GM21619 (cell line): ENCODE measurements at regions not wholly inside any gene's neighbourhood (a gene's known extent, or its start where the extent isn't known, plus 50 kb on each side); places are given as distances from the start of the nearest gene placed in this dataset.
"Not testable (repeated sequence)": the region's sequence is repeated elsewhere in the genome, so short reads cannot be mapped to it uniquely, and the experiment has no call there.

Source experiments
- ATAC-seq: cut with Tn5 transposase; IDR thresholded peaks from one replicate; pipeline ENCODE4 v1.9.1; 2021; ENCODE audit not compliant: unreplicated experiment

GRCh38 chr20:26373066-26373465 is 676.4 kb upstream of the ZNF337 start:
- ATAC-seq = not testable (repeated sequence)

- ATAC-seq = no peak
Measured at GRCh38 chr20:26354511-26354910, 657.9 kb upstream of the ZNF337 start.

- ATAC-seq = no peak
Measured at GRCh38 chr20:26347396-26347795, 650.7 kb upstream of the ZNF337 start.

DNA sequence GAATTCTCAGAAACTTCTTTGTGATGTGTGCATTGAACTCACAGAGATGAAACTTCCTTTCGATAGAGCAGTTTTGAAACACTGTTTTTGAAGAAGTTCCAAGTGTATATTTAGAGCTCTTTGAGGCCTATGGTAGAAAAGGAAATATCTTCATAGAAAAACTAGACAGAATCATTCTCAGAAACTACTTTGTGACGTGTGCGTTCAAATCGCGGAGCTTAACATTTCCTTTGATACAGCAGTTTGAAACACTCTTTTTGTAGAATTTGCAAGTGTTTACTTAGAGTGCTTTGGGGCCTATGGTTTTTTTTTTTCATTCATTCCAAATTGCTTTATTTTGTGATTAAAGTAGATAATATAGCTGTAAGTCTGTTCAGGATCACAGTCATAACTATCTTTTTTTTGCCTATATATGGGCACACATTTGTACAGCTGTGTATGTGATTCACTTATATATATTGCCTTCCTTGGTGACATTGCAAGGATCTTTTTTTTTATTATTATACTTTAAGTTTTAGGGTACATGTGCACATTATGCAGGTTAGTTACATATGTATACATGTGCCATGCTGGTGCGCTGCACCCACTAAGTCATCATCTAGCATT is 643.9 kb upstream of the ZNF337 start:
- ATAC-seq = not testable (repeated sequence)

DNA sequence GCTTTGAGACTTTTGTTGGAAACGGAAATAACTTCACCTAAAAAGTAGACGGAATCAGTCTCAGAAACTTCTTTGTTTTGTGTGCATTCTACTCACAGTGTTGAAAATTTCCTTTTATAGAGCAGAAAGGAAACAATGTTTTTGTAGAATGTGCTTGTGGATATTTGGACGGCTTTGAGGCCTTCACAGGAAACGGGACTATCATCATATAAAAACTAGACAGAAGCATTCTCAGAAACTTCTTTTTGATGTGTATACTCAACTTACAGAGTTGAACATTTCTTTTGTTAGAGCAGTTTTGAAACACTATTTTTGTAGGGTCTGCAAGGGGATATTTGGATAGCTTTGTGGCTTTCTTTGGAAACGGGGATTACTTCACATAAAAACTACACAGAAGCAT is 627.5 kb upstream of the ZNF337 start:
- ATAC-seq = no peak

DNA sequence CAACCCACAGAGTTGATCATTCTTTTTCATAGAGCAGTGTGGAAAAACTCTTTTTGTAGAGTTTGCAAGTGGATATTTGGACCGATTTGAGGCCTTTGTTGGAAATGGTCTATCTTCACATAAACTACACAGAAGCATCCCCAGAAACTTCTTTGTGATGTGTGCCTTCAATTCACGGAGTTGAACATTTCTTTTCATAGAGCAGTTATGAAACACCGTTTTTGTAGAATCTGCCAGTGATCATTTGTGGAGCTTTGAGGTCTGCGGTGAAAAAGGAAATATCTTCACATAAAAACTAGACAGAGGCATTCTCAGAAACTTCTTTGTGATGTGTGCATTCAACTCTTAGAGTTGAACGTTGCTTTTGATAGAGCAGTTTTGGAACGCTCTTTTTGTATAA is 618.4 kb upstream of the ZNF337 start:
- no peak for ATAC-seq

GRCh38 chr20:26309720-26310119 is 613.1 kb upstream of the ZNF337 start:
- ATAC-seq = not testable (repeated sequence)

- no peak for ATAC-seq
Measured at GRCh38 chr20:26308961-26309360, 612.3 kb upstream of the ZNF337 start.

GRCh38 chr20:26295006-26295405 is 598.4 kb upstream of the ZNF337 start:
- no peak for ATAC-seq

DNA sequence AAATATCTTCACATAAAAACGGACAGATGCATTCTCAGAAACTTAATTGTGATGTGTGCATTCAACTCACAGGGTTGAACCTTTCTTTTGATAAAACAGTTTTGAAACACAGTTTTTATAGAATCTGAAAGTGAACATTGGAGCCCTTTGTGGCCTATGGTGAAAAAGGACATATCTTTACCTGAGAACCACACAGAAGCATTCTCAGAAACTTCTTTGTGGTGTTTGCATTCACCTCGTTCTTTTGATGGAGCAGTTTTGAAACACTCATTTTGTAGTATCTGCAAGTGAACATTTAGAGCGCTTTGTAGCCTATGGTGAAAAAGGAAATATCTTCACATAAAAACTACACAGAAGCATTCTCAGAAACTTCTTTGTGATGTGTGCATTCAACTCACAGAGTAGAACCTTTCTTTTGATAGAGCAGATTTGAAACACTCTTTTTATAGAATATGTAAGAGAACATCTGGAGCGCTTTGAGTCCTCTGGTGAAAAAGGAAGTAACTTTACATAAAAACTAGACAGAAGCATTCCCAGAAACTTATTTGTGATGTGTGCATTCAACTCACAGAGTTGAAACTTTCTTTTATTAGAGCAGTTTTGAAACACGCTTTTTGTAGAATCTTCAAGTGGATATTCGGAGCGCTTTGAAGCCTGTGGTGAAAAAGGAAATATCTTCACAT is 591.9 kb upstream of the ZNF337 start:
- ATAC-seq = not testable (repeated sequence)

DNA sequence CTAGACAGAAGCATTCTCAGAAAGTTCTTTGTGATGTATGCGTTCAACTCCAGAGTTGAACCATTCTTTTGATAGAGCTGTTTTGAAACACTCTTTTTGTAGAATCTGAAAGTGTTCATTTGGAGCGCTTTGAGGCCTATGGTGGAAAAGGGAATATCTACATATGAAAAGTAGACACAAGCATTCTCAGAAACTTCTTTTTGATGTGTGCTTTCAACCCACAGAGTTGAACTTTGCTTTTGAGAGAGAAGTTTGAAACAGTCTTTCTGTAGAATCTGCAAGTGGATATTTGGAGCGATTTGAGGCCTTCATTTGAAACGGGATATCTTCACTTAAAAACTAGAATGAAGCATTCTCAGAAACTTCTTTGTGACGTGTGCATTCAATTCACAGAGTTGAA is 582.6 kb upstream of the ZNF337 start:
- ATAC-seq = no peak

DNA sequence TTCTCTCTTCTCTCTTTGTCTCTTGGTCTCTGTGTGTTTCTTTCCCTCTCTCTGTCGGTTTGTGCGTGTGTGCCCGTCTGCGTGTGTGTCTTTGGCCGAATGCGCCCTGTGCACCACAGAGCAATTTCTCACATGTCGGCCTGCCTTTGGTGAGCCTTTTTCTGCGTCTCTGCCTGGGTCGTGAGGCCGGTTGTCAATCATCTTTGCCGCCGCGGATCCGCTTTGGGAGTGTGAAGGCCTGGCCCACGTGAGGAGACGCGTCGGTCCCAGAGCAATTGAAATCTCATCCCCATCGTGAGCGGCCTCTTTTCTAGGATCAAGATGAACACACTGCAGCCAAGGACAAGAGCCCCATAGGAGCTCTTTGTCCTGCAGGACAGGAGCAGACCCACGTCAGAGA is 580.7 kb upstream of the ZNF337 start:
- ATAC-seq = no peak

DNA sequence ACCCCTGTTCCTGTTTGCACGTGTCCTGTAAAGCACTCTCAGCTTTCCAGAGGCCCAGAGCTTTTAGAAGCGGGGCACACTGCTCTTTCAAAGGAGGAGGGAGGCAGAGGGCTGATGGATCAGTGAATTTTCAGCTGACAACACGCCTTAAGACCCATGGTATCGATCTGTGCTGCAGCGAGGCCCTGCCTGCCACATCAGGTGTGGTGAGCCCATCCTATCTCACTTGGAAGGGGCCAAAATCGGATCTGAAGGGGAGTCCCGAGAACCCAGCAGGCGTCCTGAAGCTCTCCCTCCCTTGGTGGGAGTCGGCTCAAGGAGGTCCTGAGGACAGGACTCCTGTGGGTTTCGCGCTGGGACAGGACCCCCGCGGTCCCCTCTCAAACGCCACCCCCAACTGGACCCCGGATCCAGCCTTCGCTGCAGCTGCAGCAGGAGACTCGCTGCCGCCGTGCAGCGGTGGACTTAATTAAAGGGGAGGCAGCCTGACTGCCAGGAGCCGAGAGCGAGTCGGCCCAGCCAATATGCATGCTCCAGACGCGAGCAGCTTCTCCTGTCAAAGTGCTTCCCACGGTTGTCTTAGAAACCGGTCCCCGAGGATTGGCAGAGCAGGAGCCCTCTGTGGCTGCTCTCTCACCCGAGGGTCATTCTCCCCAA is 580.0 kb upstream of the ZNF337 start:
- ATAC-seq = no peak

- ATAC-seq = not testable (repeated sequence)
Measured at GRCh38 chr20:26268762-26269161, 572.1 kb upstream of the ZNF337 start.

DNA sequence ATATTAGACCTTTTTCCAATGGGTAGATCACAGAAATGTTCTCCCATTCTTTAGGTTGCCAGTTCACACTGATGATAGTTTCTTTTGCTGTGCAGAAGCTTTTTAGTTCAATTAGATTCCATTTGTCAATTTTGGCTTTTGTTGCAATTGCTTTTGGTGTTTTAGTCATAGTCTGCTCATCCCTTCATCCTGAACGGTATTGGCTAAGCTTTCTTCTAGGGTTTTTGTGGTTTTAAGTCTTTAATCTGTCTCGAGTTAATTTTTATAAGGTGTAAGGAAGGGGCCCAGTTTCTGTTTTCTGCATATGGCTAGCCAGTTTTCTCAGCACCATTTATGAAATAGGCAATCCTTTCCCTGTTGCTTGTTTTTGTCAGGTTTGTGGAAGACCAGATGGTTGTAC is 564.3 kb upstream of the ZNF337 start:
- ATAC-seq = not testable (repeated sequence)

DNA sequence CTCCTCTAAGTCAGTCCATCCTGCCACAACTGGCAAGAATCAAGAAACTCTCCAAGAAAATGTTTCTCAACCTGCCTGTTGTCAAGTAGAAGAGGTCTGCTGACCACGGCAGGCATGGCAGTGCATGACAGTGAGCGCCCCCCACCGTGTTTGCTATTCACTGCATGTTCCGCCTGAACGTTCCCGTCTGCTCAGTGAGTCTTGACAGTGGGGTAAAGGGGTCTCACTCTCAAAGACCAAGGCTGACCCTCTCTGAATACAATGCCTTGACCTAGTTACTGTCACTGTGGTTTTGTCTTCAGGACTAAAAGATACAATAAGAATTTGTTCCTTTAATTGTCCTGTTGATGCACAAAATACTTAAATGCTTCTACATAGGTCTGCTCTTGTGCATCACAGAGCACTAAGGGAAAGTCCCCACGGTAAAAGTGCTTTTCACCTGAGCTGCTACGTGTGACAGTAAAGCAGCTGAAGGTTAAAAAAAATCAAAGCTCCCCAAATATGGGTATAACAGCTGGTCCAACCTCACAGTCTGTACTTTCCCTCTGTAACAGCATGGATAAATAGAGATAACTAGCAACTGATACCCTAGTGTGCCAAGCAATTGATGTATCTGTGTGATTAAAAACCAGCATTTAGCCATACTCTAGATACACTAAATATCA is 555.8 kb upstream of the ZNF337 start:
- not testable (repeated sequence) for ATAC-seq

DNA sequence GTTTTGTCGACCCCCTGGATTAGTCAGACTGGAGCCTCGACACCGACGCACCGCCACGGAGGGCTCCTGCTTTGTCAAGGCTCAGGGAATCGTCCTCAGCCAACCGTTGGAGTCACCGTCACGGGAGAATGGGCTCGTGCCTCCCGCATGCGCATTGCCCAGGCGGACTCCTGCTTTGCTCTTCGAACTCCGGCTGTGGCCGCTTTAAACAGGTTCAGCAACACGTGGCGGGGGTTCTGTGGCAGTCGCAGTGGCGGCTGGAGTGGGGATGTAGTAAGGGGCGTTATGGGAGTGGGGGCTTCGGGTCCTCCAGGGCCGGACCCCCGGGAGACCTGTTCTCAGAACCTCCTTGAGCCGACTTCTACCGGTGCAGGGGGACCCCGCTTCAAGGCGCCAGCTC is 554.7 kb upstream of the ZNF337 start:
- ATAC-seq = not testable (repeated sequence)

GRCh38 chr20:26250249-26251114 is 553.8 kb upstream of the ZNF337 start:
- ATAC-seq = not testable (repeated sequence)

- no peak for ATAC-seq
Measured at GRCh38 chr20:26243731-26244130, 547.1 kb upstream of the ZNF337 start.

- ATAC-seq = not testable (repeated sequence)
Measured at GRCh38 chr20:26220609-26221008, 524.0 kb upstream of the ZNF337 start.

GRCh38 chr20:26219546-26219945 is 522.9 kb upstream of the ZNF337 start:
- not testable (repeated sequence) for ATAC-seq
